ENCODE measurements at regions not wholly inside any gene's neighbourhood (a gene's known extent, or its start where the extent isn't known, plus 50 kb on each side); places are given as distances from the start of the nearest gene placed in this dataset.

DNA sequence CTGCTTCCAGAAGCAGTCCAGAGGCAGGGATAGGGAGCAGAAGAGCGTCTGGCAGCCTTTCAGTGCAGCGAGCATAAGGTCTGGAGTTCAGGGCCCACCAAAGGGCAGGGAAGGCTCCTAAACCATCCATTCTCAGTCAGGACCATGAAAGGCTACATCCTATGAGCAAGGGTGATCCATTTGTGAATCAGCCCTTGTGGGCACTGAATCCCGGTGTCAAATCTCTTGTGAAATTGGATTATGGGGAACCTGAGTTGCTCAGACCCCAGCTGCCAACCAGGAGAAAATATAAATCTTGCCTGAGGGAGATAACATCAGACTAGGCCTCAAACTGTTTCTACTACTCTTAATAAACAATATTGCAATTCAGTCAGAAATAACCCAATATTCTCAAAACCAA lies 204.4 kb downstream of the SYK start:
- no peaks in the 10 kb centered on the region for H3K9me1 ChIP-seq (replicated peaks; ENCODE audit: control insufficient read depth, extremely low read depth, insufficient read depth, low read length)
- H2AFZ ChIP-seq (ENCODE audit: low read depth, low read length), result no peak overlapping the region
- no peaks in the 10 kb centered on the region for H3K79me2 ChIP-seq (ENCODE audit: control insufficient read depth, insufficient read depth, low read length)
- ChIA-PET POLR2A (no interaction called here), CTCF (interaction anchor here (1.4 kb wide), 1 partner anchor 11 kb away, joined by 4 read pairs; no protein-coding TSS in a partner anchor)
- dilution Hi-C loops (cut with MboI; ENCODE audit: extremely low pct_ligation_motif_present, low sequenced_read_pairs) (no loop called here), intact Hi-C loops (cut with micrococcal nuclease) (no loop called here)
- H3K27ac ChIP-seq (ENCODE audit: insufficient read depth, low read depth, low read length), result no peak overlapping the region
- DNase-seq (ENCODE audit: low read depth, low spot score), result no peak
- FAIRE-seq, result no peak
- peaks cover 5% of the 10 kb centered on the region for H3K4me1 ChIP-seq (ENCODE audit: control insufficient read depth, extremely low read depth, insufficient read depth, low read length)
- H3K36me3 ChIP-seq (ENCODE audit: control insufficient read depth in 2 of 2, extremely low read depth in 1 of 2, insufficient read depth in 2 of 2, low read length in 2 of 2), result no peaks in the 10 kb centered on the region
- no peak overlapping the region for H3K9ac ChIP-seq (replicated peaks; ENCODE audit: extremely low read depth, insufficient read depth, low read length)
- H3K27me3 ChIP-seq (ENCODE audit: control insufficient read depth in 2 of 2, insufficient read depth in 2 of 2, low read length in 2 of 2), result no peaks in the 10 kb centered on the region
- BruUV-seq (replicated peaks), result no TSS peak
- H4K20me1 ChIP-seq (replicated peaks; ENCODE audit: control insufficient read depth, extremely low read depth, insufficient read depth, low read length), result no peaks in the 10 kb centered on the region
- TF ChIP-seq MYC (IDR thresholded peaks at IDR 0.05; ENCODE audit: low read depth, low read length) (no peak), POLR2AphosphoS5 (IDR thresholded peaks at IDR 0.05; ENCODE audit: insufficient read depth, low read depth, low read length) (no peak), JUN (IDR thresholded peaks at IDR 0.05; ENCODE audit: borderline replicate concordance, insufficient read depth, insufficient read length, low read depth) (no peak), FOS (IDR thresholded peaks at IDR 0.05; ENCODE audit: borderline replicate concordance, insufficient read depth, low read length) (no peak), POLR2A (IDR thresholded peaks at IDR 0.05; ENCODE audit: low read depth, low read length) (no peak), EZH2 (IDR thresholded peaks at IDR 0.05; ENCODE audit: borderline replicate concordance, low read depth, low read length, severe bottlenecking) (no peak), GATA2 (IDR thresholded peaks at IDR 0.05; ENCODE audit: insufficient read depth, insufficient read length, low read depth, low read length) (no peak)
- TF ChIP-seq, protein P1, sequence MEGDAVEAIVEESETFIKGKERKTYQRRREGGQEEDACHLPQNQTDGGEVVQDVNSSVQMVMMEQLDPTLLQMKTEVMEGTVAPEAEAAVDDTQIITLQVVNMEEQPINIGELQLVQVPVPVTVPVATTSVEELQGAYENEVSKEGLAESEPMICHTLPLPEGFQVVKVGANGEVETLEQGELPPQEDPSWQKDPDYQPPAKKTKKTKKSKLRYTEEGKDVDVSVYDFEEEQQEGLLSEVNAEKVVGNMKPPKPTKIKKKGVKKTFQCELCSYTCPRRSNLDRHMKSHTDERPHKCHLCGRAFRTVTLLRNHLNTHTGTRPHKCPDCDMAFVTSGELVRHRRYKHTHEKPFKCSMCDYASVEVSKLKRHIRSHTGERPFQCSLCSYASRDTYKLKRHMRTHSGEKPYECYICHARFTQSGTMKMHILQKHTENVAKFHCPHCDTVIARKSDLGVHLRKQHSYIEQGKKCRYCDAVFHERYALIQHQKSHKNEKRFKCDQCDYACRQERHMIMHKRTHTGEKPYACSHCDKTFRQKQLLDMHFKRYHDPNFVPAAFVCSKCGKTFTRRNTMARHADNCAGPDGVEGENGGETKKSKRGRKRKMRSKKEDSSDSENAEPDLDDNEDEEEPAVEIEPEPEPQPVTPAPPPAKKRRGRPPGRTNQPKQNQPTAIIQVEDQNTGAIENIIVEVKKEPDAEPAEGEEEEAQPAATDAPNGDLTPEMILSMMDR (IDR thresholded peaks at IDR 0.05; ENCODE audit: extremely low read depth in 1 of 2, insufficient read depth in 1 of 2, low read depth in 1 of 2, low read length in 2 of 2), result no peak
- TF ChIP-seq, protein P2, sequence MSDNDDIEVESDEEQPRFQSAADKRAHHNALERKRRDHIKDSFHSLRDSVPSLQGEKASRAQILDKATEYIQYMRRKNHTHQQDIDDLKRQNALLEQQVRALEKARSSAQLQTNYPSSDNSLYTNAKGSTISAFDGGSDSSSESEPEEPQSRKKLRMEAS (IDR thresholded peaks at IDR 0.05; ENCODE audit: insufficient read depth, insufficient read length), result no peak
- no peak overlapping the region for H3K4me3 ChIP-seq (replicated peaks in 1 of 3; ENCODE audit: insufficient read depth in 1 of 3, low read depth in 1 of 3, low read length in 3 of 3)
- no peaks in the 10 kb centered on the region for H3K9me3 ChIP-seq (replicated peaks; ENCODE audit: control insufficient read depth, insufficient read depth, low read length)
- H3K4me2 ChIP-seq (ENCODE audit: insufficient read depth, low read length), result no peak overlapping the region
